ENCODE measurements at regions not wholly inside any gene's neighbourhood (a gene's known extent, or its start where the extent isn't known, plus 50 kb on each side); places are given as distances from the start of the nearest gene placed in this dataset.

DNA sequence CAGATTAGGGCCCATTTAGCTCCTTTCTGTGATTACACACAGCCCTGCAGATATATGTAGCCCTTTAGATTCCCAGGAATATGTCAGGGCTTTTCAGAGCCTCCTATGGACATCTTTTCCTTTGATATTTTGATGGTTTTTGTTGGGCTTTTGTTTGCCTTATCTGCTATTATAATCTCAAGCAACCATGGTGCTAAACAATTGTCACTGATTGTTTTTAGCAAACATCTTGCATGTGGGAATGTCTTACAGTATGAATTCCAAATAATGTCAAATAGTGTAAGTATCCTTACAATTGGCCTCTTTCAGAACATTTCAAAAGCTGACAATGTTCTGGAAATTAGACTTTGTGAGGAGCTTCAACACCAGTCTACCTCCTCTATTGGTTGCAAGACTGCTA lies 333.6 kb upstream of the OPRM1 start:
- no peak for TF ChIP-seq GATA3 (IDR thresholded peaks at IDR 0.05; ENCODE audit: low read depth, low read length)
- TF ChIP-seq GATA2 (IDR thresholded peaks at IDR 0.05; ENCODE audit: low read depth, low read length), result no peak

Measured in SH-SY5Y (cell line).